HL-60 (cell line): ENCODE measurements at regions not wholly inside any gene's neighbourhood (a gene's known extent, or its start where the extent isn't known, plus 50 kb on each side); places are given as distances from the start of the nearest gene placed in this dataset.

Experiments used
- DNase-seq, 2 experiments: peaks; one replicate each; pipeline ENCODE4 v3.0.0-alpha.2; 2010 to 2020; ENCODE audit warnings: low read depth in 1 of 2, low spot score in 1 of 2
- H3K27ac ChIP-seq: fragments of 250-450 bp; sonication (Bioruptor Pico); replicated peaks from 2 replicates; pipeline ENCODE4 v1.5.1; 2020; ENCODE audit warnings: mild to moderate bottlenecking, moderate library complexity
- H3K27me3 ChIP-seq: fragments of 250-450 bp; sonication (Bioruptor Pico); 2 replicates; pipeline ENCODE4 v1.5.1; 2021; ENCODE audit warnings: mild to moderate bottlenecking, moderate library complexity; ENCODE audit not compliant: insufficient read depth, poor library complexity, severe bottlenecking
- H3K4me3 ChIP-seq: replicated peaks from 2 replicates; pipeline ENCODE4 v1.5.1; 2011; ENCODE audit warnings: mild to moderate bottlenecking, control low read depth, low read length; ENCODE audit not compliant: insufficient read depth
- CTCF ChIP-seq: IDR thresholded peaks from one replicate; pipeline ENCODE4 v1.5.1; 2011; ENCODE audit warnings: low read length, control low read depth, inconsistent platforms; ENCODE audit not compliant: insufficient read depth
- GABPA ChIP-seq: IDR thresholded peaks from 2 replicates; pipeline ENCODE4 v1.6.1; 2012; ENCODE audit warnings: low read depth
- POLR2AphosphoS5 ChIP-seq: IDR thresholded peaks from 2 replicates; pipeline ENCODE4 v1.6.1; 2012; ENCODE audit warnings: low read depth
- REST ChIP-seq: IDR thresholded peaks from 2 replicates; pipeline ENCODE4 v1.6.1; 2012; ENCODE audit warnings: low read depth; ENCODE audit not compliant: insufficient replicate concordance
- SPI1 ChIP-seq: IDR thresholded peaks from 2 replicates; pipeline ENCODE4 v1.6.1; 2012; ENCODE audit warnings: low read depth, mild to moderate bottlenecking, borderline replicate concordance

GRCh38 chr4:30968926-30969325 is 248.8 kb downstream of the PCDH7 start:
- no peak overlapping the region for H3K4me3 ChIP-seq
- DNase-seq: no peak
- H3K27ac ChIP-seq: no peak overlapping the region
- TF ChIP-seq POLR2AphosphoS5: no peak
- no peaks in the 10 kb centered on the region for H3K27me3 ChIP-seq

GRCh38 chr4:30972542-30972941 is 252.4 kb downstream of the PCDH7 start:
- Histone ChIP-seq H3K4me3 (no peak overlapping the region), H3K27me3 (no peaks in the 10 kb centered on the region), H3K27ac (no peak overlapping the region)
- TF ChIP-seq REST (no peak), CTCF (no peak), POLR2AphosphoS5 (no peak), GABPA (no peak), SPI1 (no peak)
- no peak for DNase-seq

GRCh38 chr4:30973993-30974392 is 253.8 kb downstream of the PCDH7 start:
- Histone ChIP-seq H3K27me3 (no peaks in the 10 kb centered on the region), H3K4me3 (no peak overlapping the region), H3K27ac (no peak overlapping the region)
- DNase-seq: no peak
- TF ChIP-seq REST (no peak), CTCF (no peak), SPI1 (no peak), GABPA (no peak), POLR2AphosphoS5 (no peak)

- no peaks in the 10 kb centered on the region for H3K27me3 ChIP-seq
- no peak overlapping the region for H3K4me3 ChIP-seq
- no peak overlapping the region for H3K27ac ChIP-seq
- TF ChIP-seq REST (no peak), POLR2AphosphoS5 (no peak), SPI1 (no peak), CTCF (no peak), GABPA (no peak)
- no peak for DNase-seq
Measured at GRCh38 chr4:30979402-30979801, 259.2 kb downstream of the PCDH7 start.
